ENCODE measurements at regions not wholly inside any gene's neighbourhood (a gene's known extent, or its start where the extent isn't known, plus 50 kb on each side); places are given as distances from the start of the nearest gene placed in this dataset.

DNA sequence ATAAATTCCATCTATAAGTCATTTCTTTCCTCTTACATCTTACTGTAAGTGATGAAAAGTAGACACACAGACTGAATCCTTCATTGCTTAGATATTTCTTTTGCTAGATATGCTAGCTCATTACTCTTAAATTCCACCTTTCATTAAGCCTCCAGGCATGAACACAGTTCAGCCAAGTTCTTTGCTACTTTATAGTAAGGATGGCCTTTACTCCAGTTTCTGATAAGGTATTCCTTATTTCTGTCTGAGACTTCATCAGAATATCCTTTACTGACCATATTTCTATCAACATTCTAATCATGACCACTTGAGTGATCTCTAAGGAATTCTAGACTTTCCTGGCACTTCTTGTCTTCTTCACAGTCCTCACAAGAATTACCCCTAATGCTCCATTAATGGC lies 191.7 kb upstream of the KCTD3 start:
- ChIA-PET CTCF (no interaction called here), POLR2A (no interaction called here)
- no peaks in the 10 kb centered on the region for H3K36me3 ChIP-seq (ENCODE audit: control insufficient read depth in 2 of 3, insufficient read depth in 3 of 3, low read length in 3 of 3)
- H3K4me3 ChIP-seq (ENCODE audit: low read length): no peak overlapping the region
- ATAC-seq: no peak
- Mint-ChIP-seq H3K9me3 (peaks cover 0 to 7% (median 0%) of the 10 kb centered on the region in 11 donors), H3K4me3 (no peak overlapping the region), H3K4me1 (no peaks in the 10 kb centered on the region), H3K27ac (no peak overlapping the region), H3K27me3 (peaks cover 0 to 11% (median 3%) of the 10 kb centered on the region in 5 donors), H3K36me3 (no peaks in the 10 kb centered on the region)
- H3K27ac ChIP-seq (ENCODE audit: low read depth, low read length): no peak overlapping the region
- DNase-seq: no peak
- H3K4me1 ChIP-seq (ENCODE audit: control insufficient read depth in 2 of 2, insufficient read depth in 2 of 2, low read length in 2 of 2): no peaks in the 10 kb centered on the region
- H3K27me3 ChIP-seq (ENCODE audit: control insufficient read depth in 2 of 2, insufficient read depth in 2 of 2, low read length in 2 of 2): no peaks in the 10 kb centered on the region
- intact Hi-C loops (cut with micrococcal nuclease): no loop called here
- no peaks in the 10 kb centered on the region for H3K9me3 ChIP-seq (ENCODE audit: control insufficient read depth in 2 of 3, low read length in 3 of 3)

DNA sequence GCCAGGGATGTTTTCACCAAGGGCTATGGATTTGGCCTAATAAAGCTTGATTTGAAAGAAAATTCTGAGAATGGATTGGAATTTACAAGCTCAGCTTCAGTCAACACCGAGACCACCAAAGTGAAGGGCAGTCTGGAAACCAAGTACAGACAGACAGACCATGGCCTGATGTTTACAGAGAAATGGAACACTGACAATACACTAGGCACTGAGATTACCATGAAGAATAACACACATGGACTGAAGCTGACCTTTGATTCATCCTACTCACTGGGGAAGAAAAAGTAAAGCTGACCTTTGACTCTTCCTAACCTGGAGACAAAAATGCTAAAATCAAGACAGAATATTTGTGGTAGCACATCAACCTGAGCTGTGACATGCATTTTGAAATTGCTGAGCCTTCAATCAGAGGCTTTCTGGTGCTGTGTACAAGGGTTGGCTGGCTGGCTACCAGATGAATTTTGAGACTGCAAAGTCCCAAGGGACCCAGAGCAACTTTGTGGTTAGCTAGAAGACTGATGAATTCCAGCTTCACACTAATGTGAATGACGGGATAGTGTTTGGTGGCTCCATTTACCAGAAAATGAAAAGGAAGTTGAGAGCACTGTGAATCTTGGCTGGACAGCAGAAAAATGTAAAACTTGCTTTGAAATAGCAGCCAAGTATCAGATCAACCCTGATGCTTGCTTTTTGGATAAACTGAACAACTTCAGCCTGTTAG lies 190.4 kb upstream of the KCTD3 start:
- Histone ChIP-seq H3K27me3 (ENCODE audit: control insufficient read depth in 2 of 2, insufficient read depth in 2 of 2, low read length in 2 of 2) (no peaks in the 10 kb centered on the region), H3K4me1 (ENCODE audit: control insufficient read depth in 2 of 2, insufficient read depth in 2 of 2, low read length in 2 of 2) (no peaks in the 10 kb centered on the region), H3K36me3 (ENCODE audit: control insufficient read depth in 2 of 3, insufficient read depth in 3 of 3, low read length in 3 of 3) (no peaks in the 10 kb centered on the region), H3K27ac (ENCODE audit: low read depth, low read length) (no peak overlapping the region), H3K4me3 (ENCODE audit: low read length) (no peak overlapping the region), H3K9me3 (ENCODE audit: control insufficient read depth in 2 of 3, low read length in 3 of 3) (no peaks in the 10 kb centered on the region)
- H3K27me3 Mint-ChIP-seq: peaks cover 0 to 11% (median 3%) of the 10 kb centered on the region in 5 donors
- H3K27ac Mint-ChIP-seq: no peak overlapping the region
- ChIA-PET POLR2A (no interaction called here), CTCF (no interaction called here)
- no peaks in the 10 kb centered on the region for H3K4me1 Mint-ChIP-seq
- ATAC-seq: no peak
- no peaks in the 10 kb centered on the region for H3K36me3 Mint-ChIP-seq
- intact Hi-C loops (cut with micrococcal nuclease): no loop called here
- no peak overlapping the region for H3K4me3 Mint-ChIP-seq
- no peak for DNase-seq
- H3K9me3 Mint-ChIP-seq: peaks cover 0 to 4% (median 0%) of the 10 kb centered on the region in 11 donors

DNA sequence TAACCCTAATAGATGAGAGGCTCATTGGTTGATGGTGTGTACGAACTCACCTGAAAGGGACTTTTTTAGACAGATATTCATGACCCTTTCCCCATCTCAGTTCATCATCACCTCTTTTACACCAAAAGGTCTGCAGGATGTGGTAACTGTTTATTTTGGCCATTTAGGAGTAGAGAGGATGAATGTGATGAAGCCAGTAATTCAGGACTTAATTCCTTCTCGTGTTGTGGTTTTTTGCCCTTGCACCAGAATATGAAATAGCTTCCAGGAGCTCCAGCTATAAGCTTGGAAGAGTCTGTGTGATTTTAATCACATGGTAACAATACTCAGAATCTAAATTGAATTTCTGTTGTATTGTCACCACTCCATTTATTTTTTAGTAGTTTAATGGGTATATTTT lies 189.4 kb upstream of the KCTD3 start:
- Mint-ChIP-seq H3K4me1 (no peaks in the 10 kb centered on the region), H3K27me3 (peaks cover 0 to 11% (median 3%) of the 10 kb centered on the region in 5 donors), H3K4me3 (no peak overlapping the region), H3K27ac (no peak overlapping the region), H3K9me3 (peaks cover 0 to 4% (median 0%) of the 10 kb centered on the region in 11 donors), H3K36me3 (no peaks in the 10 kb centered on the region)
- Histone ChIP-seq H3K4me3 (ENCODE audit: low read length) (no peak overlapping the region), H3K36me3 (ENCODE audit: control insufficient read depth in 2 of 3, insufficient read depth in 3 of 3, low read length in 3 of 3) (no peaks in the 10 kb centered on the region), H3K9me3 (ENCODE audit: control insufficient read depth in 2 of 3, low read length in 3 of 3) (no peaks in the 10 kb centered on the region), H3K27me3 (ENCODE audit: control insufficient read depth in 2 of 2, insufficient read depth in 2 of 2, low read length in 2 of 2) (no peaks in the 10 kb centered on the region), H3K27ac (ENCODE audit: low read depth, low read length) (no peak overlapping the region), H3K4me1 (ENCODE audit: control insufficient read depth in 2 of 2, insufficient read depth in 2 of 2, low read length in 2 of 2) (no peaks in the 10 kb centered on the region)
- DNase-seq: no peak
- intact Hi-C loops (cut with micrococcal nuclease): no loop called here
- ATAC-seq: no peak
- CTCF ChIA-PET: interaction anchor here (0.8 kb wide), 1 partner anchor 244 kb away, joined by 3 read pairs; no protein-coding TSS in a partner anchor
- POLR2A ChIA-PET: no interaction called here

DNA sequence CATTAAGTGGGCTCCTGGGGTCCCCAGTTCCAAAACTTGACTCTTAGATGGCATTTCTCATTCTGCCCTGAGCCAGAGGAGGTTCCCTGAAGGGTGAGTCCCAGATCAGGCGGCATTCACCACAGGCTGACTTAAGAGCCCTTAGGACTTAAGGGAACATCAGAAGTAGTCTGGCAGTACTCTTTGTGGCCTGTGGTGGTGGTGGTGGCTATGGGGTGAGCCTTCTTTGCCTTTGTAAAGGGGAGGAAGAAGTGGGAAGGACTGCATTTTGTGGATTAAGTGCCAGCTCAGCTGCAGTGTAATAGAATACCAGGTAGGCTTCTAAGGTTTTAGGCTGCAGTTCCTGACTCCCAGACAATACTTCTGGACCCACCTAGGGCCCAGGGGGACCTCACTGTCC lies 186.5 kb upstream of the KCTD3 start:
- Histone ChIP-seq H3K27ac (ENCODE audit: low read depth, low read length) (no peak overlapping the region), H3K9me3 (ENCODE audit: control insufficient read depth in 2 of 3, low read length in 3 of 3) (no peaks in the 10 kb centered on the region), H3K36me3 (ENCODE audit: control insufficient read depth in 2 of 3, insufficient read depth in 3 of 3, low read length in 3 of 3) (no peaks in the 10 kb centered on the region), H3K4me3 (ENCODE audit: low read length) (no peak overlapping the region), H3K4me1 (ENCODE audit: control insufficient read depth in 2 of 2, insufficient read depth in 2 of 2, low read length in 2 of 2) (no peaks in the 10 kb centered on the region), H3K27me3 (ENCODE audit: control insufficient read depth in 2 of 2, insufficient read depth in 2 of 2, low read length in 2 of 2) (no peaks in the 10 kb centered on the region)
- DNase-seq (no peak), ATAC-seq (no peak)
- ChIA-PET POLR2A (no interaction called here), CTCF (no interaction called here)
- Mint-ChIP-seq H3K27ac (no peak overlapping the region), H3K9me3 (peaks cover 0 to 4% (median 0%) of the 10 kb centered on the region in 11 donors), H3K36me3 (no peaks in the 10 kb centered on the region), H3K4me1 (no peaks in the 10 kb centered on the region), H3K27me3 (peaks cover 0 to 10% (median 0%) of the 10 kb centered on the region in 5 donors), H3K4me3 (no peak overlapping the region)
- intact Hi-C loops (cut with micrococcal nuclease): no loop called here

DNA sequence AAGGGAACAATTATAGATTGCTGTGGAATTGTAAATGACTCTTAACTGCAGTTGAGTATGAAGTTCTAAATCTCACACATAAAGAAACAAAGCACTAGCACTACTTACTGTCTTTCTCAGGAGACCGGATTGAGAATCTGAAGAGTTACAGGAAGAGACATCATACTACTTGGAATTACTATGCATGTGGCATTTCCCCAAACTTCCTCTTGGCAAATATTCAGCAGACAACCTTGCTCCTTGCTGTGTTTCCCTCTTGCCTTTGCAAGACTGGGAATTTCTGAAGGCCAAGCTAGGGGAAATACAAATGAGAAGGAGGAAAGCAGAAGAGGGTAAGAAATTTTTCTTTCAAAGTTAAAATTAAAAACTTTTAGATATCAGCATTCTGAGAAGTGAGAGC lies 173.6 kb upstream of the KCTD3 start:
- intact Hi-C loops (cut with micrococcal nuclease): no loop called here
- Histone ChIP-seq H3K4me1 (ENCODE audit: control insufficient read depth in 2 of 2, insufficient read depth in 2 of 2, low read length in 2 of 2) (no peaks in the 10 kb centered on the region), H3K36me3 (ENCODE audit: control insufficient read depth in 2 of 3, insufficient read depth in 3 of 3, low read length in 3 of 3) (no peaks in the 10 kb centered on the region), H3K27ac (ENCODE audit: low read depth, low read length) (no peak overlapping the region), H3K27me3 (ENCODE audit: control insufficient read depth in 2 of 2, insufficient read depth in 2 of 2, low read length in 2 of 2) (no peaks in the 10 kb centered on the region), H3K9me3 (ENCODE audit: control insufficient read depth in 2 of 3, low read length in 3 of 3) (no peaks in the 10 kb centered on the region), H3K4me3 (ENCODE audit: low read length) (no peak overlapping the region)
- Mint-ChIP-seq H3K36me3 (no peaks in the 10 kb centered on the region), H3K4me3 (no peak overlapping the region), H3K9me3 (peaks cover 2 to 10% (median 5%) of the 10 kb centered on the region in 11 donors), H3K4me1 (no peaks in the 10 kb centered on the region), H3K27ac (no peak overlapping the region), H3K27me3 (peaks cover 0 to 5% (median 0%) of the 10 kb centered on the region in 5 donors)
- ATAC-seq: no peak
- ChIA-PET CTCF (no interaction called here), POLR2A (no interaction called here)
- no peak for DNase-seq

DNA sequence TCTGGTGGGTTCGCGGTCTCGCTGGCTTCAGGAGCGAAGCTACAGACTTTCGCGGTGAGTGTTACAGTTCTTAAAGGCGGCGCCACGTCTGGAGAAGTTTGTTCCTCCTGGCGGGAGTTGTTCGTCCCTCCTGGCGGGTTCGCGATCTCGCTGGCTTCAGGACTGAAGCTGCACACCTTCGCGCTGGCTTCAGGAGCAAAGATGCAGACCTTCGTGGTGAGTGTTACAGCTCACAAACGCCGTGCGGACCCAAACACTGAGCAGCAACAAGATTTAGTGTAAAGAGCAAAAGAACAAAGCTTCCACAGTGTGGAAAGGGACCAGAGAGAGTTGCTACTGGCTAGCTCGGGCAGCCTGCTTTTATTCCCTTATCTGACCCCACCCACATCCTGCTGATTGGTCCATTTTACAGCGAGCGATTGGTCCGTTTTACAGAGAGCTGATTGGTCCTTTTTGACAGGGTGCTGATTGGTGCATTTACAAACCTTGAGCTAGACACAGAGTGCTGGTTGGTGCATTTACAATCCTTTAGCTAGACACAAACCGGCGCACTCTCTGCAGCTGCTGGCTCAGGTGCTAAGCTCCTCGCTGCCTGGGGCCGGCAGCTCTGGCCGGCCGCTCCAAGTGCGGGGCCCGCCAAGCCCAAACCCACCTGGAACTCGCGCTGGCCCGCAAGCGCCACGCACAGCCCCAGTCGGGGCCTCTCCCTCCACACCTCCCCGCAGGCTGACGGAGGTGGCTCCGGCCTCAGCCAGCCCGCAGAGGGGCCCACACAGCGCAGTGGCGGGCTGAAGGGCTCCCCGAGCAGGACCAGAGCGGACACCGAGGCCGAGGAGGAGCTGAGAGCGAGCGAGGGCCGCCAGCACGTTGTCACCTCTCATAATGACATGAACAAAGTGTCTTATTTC lies 172.8 kb upstream of the KCTD3 start:
- H3K27ac Mint-ChIP-seq: no peak overlapping the region
- H3K4me1 Mint-ChIP-seq: no peaks in the 10 kb centered on the region
- H3K27me3 ChIP-seq (ENCODE audit: control insufficient read depth in 2 of 2, insufficient read depth in 2 of 2, low read length in 2 of 2): no peaks in the 10 kb centered on the region
- DNase-seq (no peak), ATAC-seq (no peak)
- no peak overlapping the region for H3K27ac ChIP-seq (ENCODE audit: low read depth, low read length)
- H3K36me3 ChIP-seq (ENCODE audit: control insufficient read depth in 2 of 3, insufficient read depth in 3 of 3, low read length in 3 of 3): no peaks in the 10 kb centered on the region
- intact Hi-C loops (cut with micrococcal nuclease): no loop called here
- no peak overlapping the region for H3K4me3 Mint-ChIP-seq
- H3K9me3 Mint-ChIP-seq: peaks cover 2 to 10% (median 5%) of the 10 kb centered on the region in 11 donors
- H3K36me3 Mint-ChIP-seq: no peaks in the 10 kb centered on the region
- no peaks in the 10 kb centered on the region for H3K9me3 ChIP-seq (ENCODE audit: control insufficient read depth in 2 of 3, low read length in 3 of 3)
- H3K4me1 ChIP-seq (ENCODE audit: control insufficient read depth in 2 of 2, insufficient read depth in 2 of 2, low read length in 2 of 2): no peaks in the 10 kb centered on the region
- ChIA-PET CTCF (no interaction called here), POLR2A (no interaction called here)
- H3K27me3 Mint-ChIP-seq: peaks cover 0 to 5% (median 0%) of the 10 kb centered on the region in 5 donors
- H3K4me3 ChIP-seq (ENCODE audit: low read length): no peak overlapping the region

Measured in naive thymus-derived CD4-positive, alpha-beta T cell (primary cell).